ENCODE measurements at regions not wholly inside any gene's neighbourhood (a gene's known extent, or its start where the extent isn't known, plus 50 kb on each side); places are given as distances from the start of the nearest gene placed in this dataset.

GRCh38 chr2:83866211-83866610 is 592.9 kb downstream of the SUCLG1 start:
- no peaks in the 10 kb centered on the region for H3K27me3 ChIP-seq (ENCODE audit: insufficient read depth, poor library complexity, severe bottlenecking)
- no peak overlapping the region for H3K27ac ChIP-seq (ENCODE audit: poor library complexity, severe bottlenecking)
- no peaks in the 10 kb centered on the region for H3K36me3 ChIP-seq (ENCODE audit: low read depth)
- H3K4me1 ChIP-seq (ENCODE audit: insufficient read depth, poor library complexity, severe bottlenecking), result no peaks in the 10 kb centered on the region
- no peaks in the 10 kb centered on the region for H3K9me3 ChIP-seq (ENCODE audit: severe bottlenecking)
- TF ChIP-seq CTCF (IDR thresholded peaks at IDR 0.05; ENCODE audit: poor library complexity, severe bottlenecking), result no peak
- H3K4me3 ChIP-seq (ENCODE audit: severe bottlenecking), result no peak overlapping the region
- ATAC-seq (ENCODE audit: low read depth) (no peak), DNase-seq (ENCODE audit: low spot score) (no peak)

- H3K36me3 ChIP-seq (ENCODE audit: low read depth), result no peaks in the 10 kb centered on the region
- ATAC-seq (ENCODE audit: low read depth) (no peak), DNase-seq (ENCODE audit: low spot score) (no peak)
- no peak for TF ChIP-seq CTCF (IDR thresholded peaks at IDR 0.05; ENCODE audit: poor library complexity, severe bottlenecking)
- no peaks in the 10 kb centered on the region for H3K9me3 ChIP-seq (ENCODE audit: severe bottlenecking)
- no peak overlapping the region for H3K27ac ChIP-seq (ENCODE audit: poor library complexity, severe bottlenecking)
- no peaks in the 10 kb centered on the region for H3K4me1 ChIP-seq (ENCODE audit: insufficient read depth, poor library complexity, severe bottlenecking)
- no peak overlapping the region for H3K4me3 ChIP-seq (ENCODE audit: severe bottlenecking)
- no peaks in the 10 kb centered on the region for H3K27me3 ChIP-seq (ENCODE audit: insufficient read depth, poor library complexity, severe bottlenecking)
Measured at GRCh38 chr2:83862600-83862999, 596.5 kb downstream of the SUCLG1 start.

DNA sequence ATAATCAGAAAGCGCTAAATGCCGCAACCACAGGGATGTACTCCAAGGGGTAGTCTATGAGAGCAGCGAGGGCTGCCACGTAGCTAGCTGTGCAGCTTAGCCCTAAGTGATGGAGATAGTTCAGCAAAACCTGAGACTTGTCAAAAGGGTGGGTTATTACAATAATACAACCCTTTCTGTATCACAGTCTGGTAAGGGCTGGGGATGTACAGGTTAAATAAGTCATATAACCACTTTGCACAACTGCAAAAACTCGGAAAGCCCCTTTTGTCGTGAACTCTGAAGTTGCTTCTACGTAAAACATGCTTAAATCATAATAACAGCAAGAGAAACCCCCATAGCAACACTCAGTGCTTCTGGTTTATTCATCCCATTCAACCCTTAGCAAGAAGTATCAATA is 598.8 kb downstream of the SUCLG1 start:
- Histone ChIP-seq H3K4me1 (ENCODE audit: insufficient read depth, poor library complexity, severe bottlenecking) (no peaks in the 10 kb centered on the region), H3K36me3 (ENCODE audit: low read depth) (no peaks in the 10 kb centered on the region), H3K27ac (ENCODE audit: poor library complexity, severe bottlenecking) (no peak overlapping the region), H3K4me3 (ENCODE audit: severe bottlenecking) (no peak overlapping the region), H3K9me3 (ENCODE audit: severe bottlenecking) (no peaks in the 10 kb centered on the region), H3K27me3 (ENCODE audit: insufficient read depth, poor library complexity, severe bottlenecking) (no peaks in the 10 kb centered on the region)
- DNase-seq (ENCODE audit: low spot score) (no peak), ATAC-seq (ENCODE audit: low read depth) (no peak)
- no peak for TF ChIP-seq CTCF (IDR thresholded peaks at IDR 0.05; ENCODE audit: poor library complexity, severe bottlenecking)

DNA sequence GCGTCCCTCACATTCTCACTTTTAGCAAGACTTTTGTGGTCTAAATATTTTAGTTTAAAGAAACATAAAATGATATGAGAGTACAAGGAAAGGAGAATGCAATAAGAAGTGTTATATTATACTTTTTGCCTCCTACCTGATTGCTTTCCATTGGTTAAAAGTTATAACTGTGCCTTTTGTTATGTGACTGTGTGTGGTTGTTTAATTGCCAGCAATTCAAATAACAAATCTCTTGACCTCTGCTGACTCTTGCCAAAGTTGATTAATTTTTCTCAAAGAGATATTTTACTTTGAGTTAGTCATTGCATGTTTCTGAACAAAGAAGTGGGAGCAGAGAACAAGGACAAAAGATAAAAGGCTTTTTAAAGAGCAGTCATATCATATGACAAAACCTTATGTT is 599.5 kb downstream of the SUCLG1 start:
- no peak overlapping the region for H3K27ac ChIP-seq (ENCODE audit: poor library complexity, severe bottlenecking)
- no peaks in the 10 kb centered on the region for H3K4me1 ChIP-seq (ENCODE audit: insufficient read depth, poor library complexity, severe bottlenecking)
- no peaks in the 10 kb centered on the region for H3K36me3 ChIP-seq (ENCODE audit: low read depth)

DNA sequence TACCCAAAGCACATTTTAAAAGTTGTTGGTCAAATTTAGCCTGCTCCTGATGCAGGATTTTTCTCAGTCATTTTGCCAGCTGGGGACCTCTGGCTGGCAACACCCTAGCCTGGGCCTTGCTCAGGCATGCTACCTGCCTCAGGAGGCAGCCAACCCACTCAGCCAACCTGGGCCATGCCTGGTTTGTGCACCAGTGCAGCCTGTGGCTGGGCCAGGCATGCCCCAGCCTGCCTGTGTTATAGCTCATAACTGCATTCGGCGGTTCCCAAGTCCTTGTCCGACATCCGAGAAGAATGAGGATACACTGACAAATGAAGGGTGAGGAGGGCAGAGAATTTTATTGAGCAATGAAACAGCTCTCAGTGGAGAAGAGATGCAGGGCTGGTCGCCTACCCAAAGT is 608.0 kb downstream of the SUCLG1 start:
- H3K9me3 ChIP-seq (ENCODE audit: severe bottlenecking), result peaks cover 2% of the 10 kb centered on the region
- H3K36me3 ChIP-seq (ENCODE audit: low read depth), result no peaks in the 10 kb centered on the region
- peaks cover 18% of the 10 kb centered on the region for H3K4me1 ChIP-seq (ENCODE audit: insufficient read depth, poor library complexity, severe bottlenecking)
- no peak overlapping the region for H3K4me3 ChIP-seq (ENCODE audit: severe bottlenecking)
- DNase-seq (ENCODE audit: low spot score) (peak; percentile 87), ATAC-seq (ENCODE audit: low read depth) (peak; percentile 99)
- TF ChIP-seq CTCF (IDR thresholded peaks at IDR 0.05; ENCODE audit: poor library complexity, severe bottlenecking), result no peak
- peak overlapping the region; percentile 44 for H3K27ac ChIP-seq (ENCODE audit: poor library complexity, severe bottlenecking)
- no peaks in the 10 kb centered on the region for H3K27me3 ChIP-seq (ENCODE audit: insufficient read depth, poor library complexity, severe bottlenecking)

More for the DNA sequence above, 599.5 kb downstream of the SUCLG1 start:
- DNase-seq (ENCODE audit: low spot score) (no peak), ATAC-seq (ENCODE audit: low read depth) (no peak)
- H3K9me3 ChIP-seq (ENCODE audit: severe bottlenecking), result no peaks in the 10 kb centered on the region
- H3K4me3 ChIP-seq (ENCODE audit: severe bottlenecking), result no peak overlapping the region
- no peak for TF ChIP-seq CTCF (IDR thresholded peaks at IDR 0.05; ENCODE audit: poor library complexity, severe bottlenecking)
- no peaks in the 10 kb centered on the region for H3K27me3 ChIP-seq (ENCODE audit: insufficient read depth, poor library complexity, severe bottlenecking)

Measured in RWPE2 (cell line).